Activated T-helper 1 cell treated with anti-CD3 and anti-CD28 coated beads, Interleukin-2, amount 50 U/mL, for 16 hours (primary cell): ENCODE measurements at regions not wholly inside any gene's neighbourhood (a gene's known extent, or its start where the extent isn't known, plus 50 kb on each side); places are given as distances from the start of the nearest gene placed in this dataset.
"Not testable (repeated sequence)": the region's sequence is repeated elsewhere in the genome, so short reads cannot be mapped to it uniquely, and the experiment has no call there.

Source experiments
- DNase-seq, 2 donors: peaks; one replicate each; pipeline ENCODE4 v3.0.0-alpha.2; 2020; ENCODE audit warnings: low read depth in 1 of 2, low spot score in 1 of 2

DNA sequence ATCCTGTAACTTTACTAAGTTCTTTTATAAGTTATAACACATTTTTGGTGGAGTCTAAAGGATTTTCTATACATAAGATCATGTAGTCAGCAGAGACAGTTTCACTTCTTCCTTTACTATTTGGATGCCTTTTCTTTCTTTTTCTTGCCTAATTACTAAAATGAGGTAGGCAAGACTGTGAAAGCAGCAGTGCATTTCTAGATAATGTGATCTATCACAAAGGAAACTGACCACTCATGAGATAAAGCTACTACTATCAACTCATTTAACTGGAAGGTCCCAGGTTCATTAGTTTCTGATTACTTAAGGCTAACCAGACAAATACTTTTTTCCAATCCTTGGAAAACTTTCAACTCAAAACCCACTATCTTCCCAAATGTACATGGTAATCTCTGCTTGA lies 196.2 kb upstream of the E2F8 start:
- no peak for DNase-seq

DNA sequence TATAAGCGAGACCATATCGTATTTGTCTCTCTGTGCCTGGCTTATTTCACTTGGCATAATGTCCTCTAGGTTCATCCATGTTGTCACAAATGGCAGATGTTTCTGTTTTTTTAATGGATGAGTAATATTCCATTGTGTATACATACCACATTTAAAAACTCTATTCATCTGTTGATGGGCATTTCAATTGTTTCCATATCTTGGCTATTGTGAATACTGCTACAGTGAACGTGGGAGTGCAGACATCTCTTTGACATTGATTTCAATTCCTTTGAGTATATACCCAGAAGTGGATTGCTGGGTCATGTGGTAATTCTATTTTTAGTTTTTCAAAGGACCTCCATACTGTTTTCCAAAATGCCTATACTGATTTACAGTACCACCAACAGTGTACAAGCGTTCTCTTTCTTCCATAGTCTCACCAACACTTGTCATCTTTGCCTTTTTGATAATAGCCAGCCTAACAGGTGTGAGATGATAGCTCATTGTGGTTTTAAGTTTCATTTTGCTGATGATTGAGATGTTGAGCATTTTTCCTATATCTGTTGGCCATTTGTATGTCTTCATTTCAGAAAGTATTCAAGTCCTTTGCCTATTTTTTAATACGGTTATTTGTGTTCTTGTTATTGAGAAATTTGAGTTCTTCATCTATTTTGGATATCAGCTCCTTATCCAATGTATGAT lies 194.7 kb upstream of the E2F8 start:
- DNase-seq: no peak

DNA sequence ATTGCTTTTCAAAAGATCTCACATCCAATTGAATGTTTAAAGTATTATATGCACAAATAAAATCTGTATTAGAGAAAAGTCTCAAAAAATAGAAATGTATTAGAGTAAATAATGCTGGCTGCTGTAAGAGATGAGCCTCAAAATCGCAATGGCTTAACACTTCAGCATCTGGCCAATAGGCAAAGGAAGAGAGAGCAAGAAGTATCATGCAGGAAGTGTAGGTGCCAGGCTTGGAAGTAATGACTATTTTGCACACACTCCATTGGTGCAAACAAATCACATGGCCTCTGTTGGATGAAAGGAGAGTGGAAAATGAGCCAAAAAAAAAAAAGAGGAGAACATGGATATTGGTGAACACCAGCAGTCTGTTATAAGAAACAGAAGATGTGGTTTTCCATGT lies 193.0 kb upstream of the E2F8 start:
- DNase-seq: no peak

DNA sequence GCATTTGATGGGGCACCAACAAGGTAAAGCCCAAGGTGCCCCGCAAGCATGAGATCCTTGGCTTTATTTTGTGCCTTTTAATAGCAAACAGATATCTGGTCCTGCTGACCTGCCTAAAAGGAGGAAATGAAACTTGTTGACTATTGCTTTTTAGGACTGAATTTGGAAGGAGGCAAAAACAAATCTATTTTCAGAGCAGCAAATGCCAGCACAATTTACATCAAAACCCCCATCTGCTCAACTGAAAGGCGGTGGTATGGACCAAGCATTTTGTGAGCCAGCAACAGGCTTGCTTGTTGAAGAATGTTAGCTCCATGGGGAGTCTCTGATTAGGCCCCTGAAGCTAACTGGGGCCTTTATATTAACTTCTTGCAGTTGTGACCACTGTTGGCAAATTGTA lies 192.6 kb upstream of the E2F8 start:
- no peak for DNase-seq

DNA sequence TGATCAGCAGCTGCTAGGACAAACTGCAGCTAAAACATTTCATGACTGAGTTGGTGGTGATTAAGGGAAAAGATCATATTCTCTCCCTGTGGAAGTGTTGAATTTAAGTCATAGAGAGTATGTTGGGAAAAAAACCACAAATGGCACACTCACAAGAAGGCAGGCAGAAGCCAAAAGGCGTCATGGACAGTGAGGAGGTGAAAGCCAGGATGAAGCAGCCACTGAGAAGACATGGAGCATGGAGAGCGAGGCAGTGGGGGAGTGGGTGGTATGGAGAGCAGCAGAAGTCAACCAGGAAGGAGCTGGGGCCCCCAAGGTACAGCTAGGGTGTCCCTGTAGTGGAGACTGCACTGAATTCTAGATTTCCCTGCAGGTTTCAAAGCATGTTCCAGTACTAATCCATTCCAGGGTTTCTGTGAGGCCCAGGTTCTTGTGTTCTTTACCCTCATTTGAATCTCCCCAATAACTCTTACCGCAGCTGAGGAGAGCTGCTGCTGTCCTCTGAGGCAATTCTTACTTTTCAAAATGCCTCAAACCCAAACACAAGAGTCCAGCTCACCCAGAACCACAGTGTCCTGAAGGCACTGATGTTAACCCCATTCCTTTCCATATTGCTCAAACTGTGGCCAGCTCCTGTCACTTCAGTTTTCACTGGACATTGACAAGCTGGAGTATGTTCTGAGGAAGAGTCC lies 191.8 kb upstream of the E2F8 start:
- DNase-seq: no peak

DNA sequence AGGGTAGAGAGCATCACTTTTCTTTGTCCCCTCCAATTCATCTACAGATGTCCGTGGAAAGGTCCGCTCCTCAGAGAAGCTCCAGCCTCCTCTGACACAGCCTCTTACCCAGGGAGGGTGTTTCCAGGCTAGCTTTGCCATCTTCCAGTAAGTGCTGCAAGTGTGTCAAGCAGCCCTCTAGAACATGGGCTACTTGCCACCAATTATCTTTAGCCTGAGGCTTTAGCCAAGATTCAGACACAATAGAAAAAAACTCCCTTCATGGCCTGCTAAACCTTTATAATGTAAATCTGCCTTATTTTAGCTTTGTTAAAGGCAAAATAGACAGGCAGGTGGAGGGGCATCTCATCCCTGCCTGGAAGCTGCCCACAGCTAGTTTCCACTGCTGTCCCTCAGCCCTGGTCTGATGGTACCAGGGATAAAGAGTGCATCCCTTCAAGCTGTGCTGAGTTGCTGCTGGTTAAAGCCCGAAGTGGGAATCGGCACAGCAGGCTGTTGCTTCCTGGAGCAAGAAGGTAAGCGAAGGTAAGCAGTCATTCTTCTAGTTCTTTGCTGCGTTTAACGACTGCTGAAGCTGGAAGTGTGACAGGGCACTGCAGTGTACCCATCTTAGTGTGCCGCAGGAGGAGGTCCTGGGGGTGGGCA lies 190.1 kb upstream of the E2F8 start:
- DNase-seq: no peak

DNA sequence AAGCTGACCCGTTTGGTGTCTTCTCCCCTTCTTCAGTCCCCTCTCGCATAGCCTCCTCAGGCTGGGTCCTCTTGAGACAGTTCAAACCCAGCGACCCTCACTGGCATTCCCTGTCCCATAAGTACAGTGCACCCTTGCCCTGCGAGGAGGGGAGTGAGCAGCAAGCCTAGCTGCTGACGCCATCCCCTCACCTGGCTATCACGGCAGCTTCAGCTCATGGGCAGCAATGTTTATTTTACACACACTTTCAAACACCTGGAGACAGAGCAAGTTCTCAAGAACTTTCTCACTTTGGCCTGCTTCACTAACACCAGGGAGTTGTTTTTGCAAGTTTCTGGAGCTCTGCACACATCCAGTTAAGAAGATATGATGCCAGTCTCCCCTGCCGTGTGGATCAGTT lies 189.6 kb upstream of the E2F8 start:
- DNase-seq: no peak

DNA sequence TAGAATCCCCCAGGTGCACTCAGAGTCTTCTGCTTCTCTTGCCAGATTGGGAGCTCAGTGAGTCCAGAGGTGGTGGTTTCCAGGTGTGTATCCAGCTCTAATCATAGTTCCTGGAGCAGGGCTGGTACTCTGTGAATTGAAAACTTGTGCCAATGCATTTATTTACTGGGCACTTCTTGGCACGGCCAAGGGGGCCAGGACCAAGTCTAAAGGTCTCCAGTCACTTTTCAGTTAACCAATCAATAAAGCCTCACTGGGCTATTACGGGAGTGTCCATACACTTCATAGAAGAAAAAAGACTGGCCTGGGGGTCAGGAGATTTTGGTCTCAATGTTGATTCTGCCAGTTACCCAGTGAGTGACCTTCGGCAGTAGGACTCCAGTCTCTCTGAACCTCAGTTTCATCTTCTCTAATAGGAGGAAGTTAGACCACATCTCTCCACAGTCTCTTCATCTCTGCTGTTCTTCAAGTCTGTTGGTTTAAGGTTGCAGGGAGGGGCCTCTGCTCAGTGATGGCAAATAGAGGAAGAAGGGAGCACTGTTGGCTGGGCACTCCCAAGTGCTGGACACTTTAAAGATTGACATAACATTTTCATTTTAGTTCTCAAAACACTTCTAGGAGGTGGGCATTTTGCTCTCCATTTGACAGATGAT lies 188.5 kb upstream of the E2F8 start:
- DNase-seq: no peak

DNA sequence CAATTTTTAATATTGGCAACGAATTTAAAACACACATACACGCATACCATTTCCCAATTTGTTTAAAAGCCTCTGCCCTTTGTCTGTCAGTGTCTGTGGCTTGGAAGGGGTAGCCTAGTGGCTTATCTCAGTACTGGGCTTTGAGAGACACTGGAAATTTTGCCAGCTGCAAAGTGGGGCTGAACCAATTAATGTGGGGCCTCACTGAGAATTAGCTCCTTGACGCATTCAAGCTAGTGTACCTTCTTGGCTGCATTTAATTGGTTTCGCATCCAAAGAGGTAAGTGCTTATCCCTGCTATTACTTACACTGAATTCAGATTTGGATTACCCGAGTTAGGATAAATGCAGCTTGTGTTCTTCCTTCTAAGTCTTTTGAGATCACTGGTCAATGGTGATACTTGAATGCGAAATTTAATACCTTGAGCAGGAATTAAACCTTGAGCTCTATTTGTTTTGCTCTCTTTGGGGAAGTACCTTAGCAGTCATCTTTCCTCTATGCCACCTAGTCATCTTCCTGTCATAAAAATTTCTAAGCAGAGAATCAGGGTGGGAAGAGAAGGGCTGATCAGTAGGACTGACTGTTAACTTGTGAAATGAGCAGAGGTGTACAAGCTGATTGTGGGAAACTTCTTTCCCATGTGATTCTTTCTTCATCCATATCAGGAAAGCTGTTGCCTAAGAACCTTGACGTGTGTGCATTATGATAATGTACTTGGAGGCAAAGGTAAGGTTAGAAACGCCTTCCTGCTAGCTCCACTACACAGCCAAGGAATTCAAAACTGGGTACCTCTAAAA lies 187.7 kb upstream of the E2F8 start:
- no peak for DNase-seq

DNA sequence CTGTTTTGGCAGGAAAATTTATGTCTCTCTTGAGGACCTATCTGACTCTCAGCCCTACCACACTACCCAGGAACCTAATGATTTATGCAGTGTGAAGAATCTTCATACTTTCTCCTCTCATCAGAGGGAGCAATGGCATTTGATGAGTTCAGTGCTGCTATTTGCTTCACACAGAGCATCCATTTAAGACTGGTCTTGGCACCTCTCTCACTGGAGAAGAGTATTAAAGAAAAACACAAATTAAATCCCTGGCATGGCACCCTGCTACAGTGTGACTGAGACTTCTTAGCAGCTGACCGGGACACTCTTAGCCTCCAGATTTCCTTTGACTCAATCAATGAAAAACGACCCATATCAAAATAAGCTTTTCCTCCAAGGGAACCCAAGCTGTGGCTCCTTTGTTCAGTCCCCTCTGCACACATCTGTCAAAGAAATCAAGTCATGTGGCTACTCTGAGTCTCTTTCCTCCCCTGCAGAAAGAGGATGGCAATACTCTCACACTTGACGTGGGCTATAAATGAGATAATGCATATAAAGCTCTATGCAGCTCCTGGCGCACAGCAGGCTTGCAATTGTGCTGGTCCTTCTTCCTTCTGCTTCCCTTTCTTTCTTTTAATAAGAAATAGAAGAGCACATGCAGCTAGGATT lies 186.1 kb upstream of the E2F8 start:
- no peak for DNase-seq

DNA sequence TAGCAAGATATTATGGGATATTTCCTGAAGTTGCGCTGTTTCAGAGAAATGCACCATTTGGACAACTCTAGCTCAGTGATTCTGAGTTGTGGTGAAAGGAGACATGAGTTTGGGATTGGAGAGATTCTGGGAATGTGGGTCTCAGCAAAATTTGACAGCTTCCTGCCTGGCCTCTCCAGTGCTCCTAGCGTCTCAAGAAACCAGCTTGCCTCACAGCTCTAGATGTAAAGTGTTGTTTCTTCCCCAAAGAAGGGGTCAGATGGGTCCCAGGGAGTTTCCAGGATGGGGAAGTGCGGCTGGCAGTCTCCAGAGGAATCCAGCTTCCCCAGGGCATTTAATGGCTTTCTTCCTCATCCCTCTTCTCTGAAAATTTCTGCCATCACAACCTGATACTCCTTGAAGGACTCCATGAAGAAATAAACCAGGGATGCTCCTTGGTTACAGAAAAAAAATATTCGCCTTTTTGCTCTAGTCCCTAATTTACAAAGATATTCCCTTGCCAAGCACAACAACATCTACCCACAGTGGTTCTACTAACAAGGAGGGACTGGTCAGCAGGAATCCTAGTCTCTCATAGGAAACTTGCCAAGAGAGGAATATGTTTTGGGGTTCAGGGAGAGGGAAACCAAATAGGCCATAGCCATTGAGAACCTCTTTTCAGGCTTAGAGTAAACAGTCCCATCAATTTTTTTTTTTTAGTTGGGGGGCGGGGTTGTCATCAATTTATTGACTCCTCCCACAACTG lies 185.4 kb upstream of the E2F8 start:
- no peak for DNase-seq

DNA sequence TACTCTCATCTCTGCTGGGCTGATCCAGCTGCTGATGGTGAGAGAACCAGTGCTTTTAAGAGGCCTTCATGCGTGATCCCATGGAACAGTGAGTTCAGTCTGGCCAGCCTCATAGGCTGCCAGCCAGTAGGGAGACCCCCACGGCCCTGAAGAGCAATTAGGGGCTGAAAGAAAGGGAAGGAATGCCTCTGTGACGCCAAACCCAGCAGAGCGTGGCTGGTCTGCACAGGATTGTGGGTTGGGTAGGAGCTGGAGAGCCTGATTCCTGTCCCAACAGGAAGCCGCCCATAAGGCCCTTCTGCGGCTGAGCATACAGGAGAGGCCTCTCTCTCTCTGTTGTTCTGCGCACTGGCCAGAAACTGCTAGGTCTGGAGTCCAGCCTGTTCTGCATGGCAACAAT lies 181.5 kb upstream of the E2F8 start:
- DNase-seq: no peak

DNA sequence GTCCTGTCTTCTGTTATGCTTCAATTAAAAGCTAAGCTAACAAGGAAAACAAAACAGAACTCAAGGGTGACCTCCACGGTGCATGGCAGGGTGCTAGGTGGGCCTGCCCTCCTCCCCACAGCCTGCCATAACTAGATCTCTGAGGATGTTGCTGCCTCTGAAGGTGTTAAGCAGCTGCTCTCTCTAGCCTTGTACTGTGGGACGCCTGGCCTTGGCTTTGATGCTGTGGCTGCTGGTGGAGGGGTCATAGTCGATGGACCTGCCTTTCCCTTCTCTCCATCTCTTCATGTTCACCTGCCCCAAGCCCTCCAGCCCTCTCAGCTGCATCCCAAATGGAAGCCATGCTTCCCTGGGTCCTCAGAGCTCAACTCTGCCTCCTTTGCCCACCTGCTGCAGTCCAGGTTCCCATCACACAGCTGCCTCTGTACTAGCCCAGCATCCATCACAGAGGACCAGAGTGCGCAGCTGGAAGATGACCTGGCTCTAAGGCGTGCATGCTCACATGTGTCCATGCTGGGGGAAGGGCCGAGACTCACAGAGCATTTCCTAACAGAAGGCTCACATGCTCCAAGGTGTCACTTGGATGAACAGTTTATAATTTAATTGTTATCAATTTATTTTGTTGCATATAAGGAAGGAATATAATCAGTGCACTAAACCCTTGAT lies 180.3 kb upstream of the E2F8 start:
- no peak for DNase-seq

DNA sequence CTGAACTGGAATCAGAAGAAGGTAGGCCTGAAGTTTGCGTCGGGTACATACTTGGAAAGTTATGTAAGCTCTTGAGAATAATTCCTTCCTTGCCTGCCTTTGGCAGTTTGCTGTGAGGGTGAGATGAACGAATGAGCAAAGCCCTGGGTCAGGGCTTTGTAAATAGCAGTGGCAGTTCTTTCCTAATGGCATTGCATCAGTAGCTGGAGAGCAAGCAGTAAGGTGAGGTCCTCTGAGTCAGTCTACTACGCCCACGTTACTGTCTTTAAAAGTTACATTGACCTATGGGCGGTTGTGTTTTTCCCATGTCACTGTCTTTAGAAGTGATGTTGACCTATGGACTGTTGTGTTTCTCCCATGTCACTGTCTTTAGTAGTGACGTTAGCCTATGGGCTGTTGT lies 179.1 kb upstream of the E2F8 start:
- no peak for DNase-seq

DNA sequence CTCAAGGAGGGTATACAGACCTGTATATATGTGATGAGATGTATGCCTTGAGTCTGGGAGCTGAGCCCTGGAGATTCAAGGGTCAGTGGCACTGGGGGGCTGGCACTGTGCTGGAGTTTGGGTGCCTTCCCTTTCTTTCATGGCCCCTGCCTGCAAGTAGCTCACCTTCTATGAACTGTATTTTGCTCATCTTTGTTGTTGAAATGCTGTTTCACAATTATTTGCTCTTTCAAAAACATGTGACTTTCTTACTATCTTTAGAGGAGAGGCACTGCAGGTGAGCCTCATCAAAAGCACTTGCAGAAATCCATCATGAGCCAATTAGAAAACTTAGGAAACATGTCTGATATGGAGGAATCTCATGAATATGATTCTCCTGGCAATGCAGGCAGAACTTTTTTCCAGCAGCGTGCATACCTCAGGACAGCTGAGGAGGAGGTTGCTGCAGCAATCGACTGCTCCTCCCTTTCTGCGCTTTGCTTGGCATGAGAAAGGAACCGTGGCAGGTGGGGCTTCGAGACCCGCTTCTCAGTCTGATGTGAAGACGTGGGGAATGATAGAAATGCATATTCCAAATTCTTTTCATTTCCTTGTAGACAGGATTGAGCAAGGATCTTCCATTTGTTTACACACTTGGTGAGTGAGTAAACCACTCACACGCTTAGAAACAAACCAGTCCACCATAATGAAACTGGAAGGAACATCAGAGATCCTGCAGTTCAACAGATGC lies 178.4 kb upstream of the E2F8 start:
- no peak for DNase-seq

DNA sequence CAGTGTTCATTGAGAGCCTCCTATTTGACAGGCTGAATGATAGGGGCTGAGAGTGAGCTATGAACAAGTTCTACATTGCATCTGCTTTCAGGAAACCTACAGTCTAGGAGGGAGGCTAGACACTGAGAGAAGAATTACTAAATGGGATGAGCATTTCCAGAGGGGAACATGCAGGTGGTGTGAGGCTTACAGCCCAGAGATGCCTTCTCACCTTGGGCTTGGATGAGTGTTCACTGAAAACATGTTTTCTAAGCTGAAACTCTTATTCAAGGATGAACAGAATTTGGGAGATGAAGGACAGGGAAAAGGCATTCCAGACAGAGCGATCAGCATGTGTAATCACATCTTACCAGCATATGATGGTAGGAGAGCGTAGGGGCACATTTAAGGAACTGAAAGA lies 177.5 kb upstream of the E2F8 start:
- no peak for DNase-seq

DNA sequence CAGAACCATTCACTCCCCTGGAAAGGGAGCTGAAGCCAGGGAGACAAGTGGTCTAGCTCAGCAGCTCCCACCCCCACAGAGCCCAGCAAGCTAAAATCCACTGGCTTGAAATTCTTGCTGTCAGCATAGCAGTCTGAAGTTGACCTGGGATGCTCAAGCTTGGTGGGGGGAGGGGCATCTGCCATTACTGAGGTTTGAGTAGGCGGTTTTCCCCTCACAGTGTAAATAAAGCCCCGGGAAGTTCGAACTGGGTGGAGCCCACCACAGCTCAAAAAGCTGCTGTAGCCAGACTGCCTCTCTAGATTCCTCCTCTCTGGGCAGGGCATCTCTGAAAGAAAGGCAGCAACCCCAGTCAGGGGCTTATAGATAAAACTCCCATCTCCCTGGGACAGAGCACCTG lies 171.3 kb upstream of the E2F8 start:
- not testable (repeated sequence) for DNase-seq

DNA sequence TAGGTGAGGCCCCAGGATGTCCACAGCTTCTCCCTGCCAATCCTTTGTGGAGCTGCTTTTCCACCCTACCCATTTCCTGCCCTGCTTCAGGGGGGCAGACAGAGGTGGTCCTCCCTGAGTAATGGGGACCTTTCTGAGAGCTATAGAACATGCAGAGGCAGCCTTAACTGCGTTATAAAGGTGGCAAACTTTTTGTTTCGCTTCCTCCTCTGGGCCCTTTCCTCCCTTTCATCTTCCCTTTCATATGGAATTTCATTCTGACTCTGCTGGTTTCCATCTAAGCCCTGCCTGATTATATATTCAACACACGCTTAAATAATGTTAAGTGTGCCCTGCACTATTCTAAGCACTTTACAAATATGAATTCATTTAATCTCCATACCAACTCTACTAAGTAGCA lies 169.3 kb upstream of the E2F8 start:
- DNase-seq: no peak

DNA sequence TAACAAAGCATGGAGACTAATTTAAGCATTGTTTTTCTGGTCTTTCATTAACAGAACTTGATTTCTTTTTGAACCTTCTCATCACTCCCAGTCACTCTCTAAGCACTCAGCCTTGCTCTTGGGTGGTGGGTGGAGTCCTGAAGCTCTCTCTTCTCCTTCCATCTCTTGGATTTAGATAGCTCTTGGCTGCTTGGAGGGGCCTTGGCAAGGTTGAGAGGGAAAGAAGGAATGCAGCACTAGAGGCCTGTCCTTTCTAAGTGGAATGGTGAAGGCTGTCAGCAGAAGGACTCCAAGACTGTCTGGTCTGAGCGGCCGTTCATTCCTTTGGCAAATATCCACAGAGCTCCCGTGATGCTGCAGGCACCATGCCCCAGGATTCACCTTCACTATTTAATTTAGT lies 168.6 kb upstream of the E2F8 start:
- DNase-seq: no peak
